Urinary bladder (tissue), 3 donors: ENCODE measurements at regions not wholly inside any gene's neighbourhood (a gene's known extent, or its start where the extent isn't known, plus 50 kb on each side); places are given as distances from the start of the nearest gene placed in this dataset.
"Not testable (repeated sequence)": the region's sequence is repeated elsewhere in the genome, so short reads cannot be mapped to it uniquely, and the experiment has no call there.

Experiments used
- DNase-seq: peaks from one replicate; pipeline ENCODE4 v3.0.0-alpha.2; 2015; ENCODE audit errors: extremely low spot score
- H3K27ac ChIP-seq: one replicate; pipeline ENCODE4 v1.5.1; 2013; ENCODE audit warnings: low read depth, mild to moderate bottlenecking, moderate library complexity
- H3K36me3 ChIP-seq: one replicate; pipeline ENCODE4 v1.6.1; 2013; ENCODE audit warnings: mild to moderate bottlenecking, moderate library complexity; ENCODE audit not compliant: insufficient read depth
- H3K4me1 ChIP-seq: one replicate; pipeline ENCODE4 v1.6.1; 2013; ENCODE audit warnings: mild to moderate bottlenecking, moderate library complexity; ENCODE audit not compliant: insufficient read depth
- H3K4me3 ChIP-seq: one replicate; pipeline ENCODE4 v1.5.1; 2013; ENCODE audit warnings: low read depth, low read length
- WGBS: extraction: QIAGEN DNeasy Blood & Tissue Kit; methylation state at CpG from one replicate; pipeline ENCODE4 v1.1.7; 2013; 5-methylcytosine and 5-hydroxymethylcytosine counted together
- donor health status: healthy with polysubstance abuse.
- donor health status: healthy.

- DNase-seq: no peak
- Histone ChIP-seq H3K4me3 (no peak overlapping the region), H3K36me3 (no peaks in the 10 kb centered on the region), H3K27ac (no peak overlapping the region), H3K4me1 (no peaks in the 10 kb centered on the region)
Observed at GRCh38 chr3:72069543-72069942, 284.6 kb upstream of the PROK2 start.

- Histone ChIP-seq H3K4me3 (no peak overlapping the region), H3K36me3 (no peaks in the 10 kb centered on the region), H3K4me1 (no peaks in the 10 kb centered on the region), H3K27ac (no peak overlapping the region)
- DNase-seq: no peak
- WGBS: 84% methylated on average over 1 of the region's 1 CpG
Observed at GRCh38 chr3:72068621-72069020, 283.7 kb upstream of the PROK2 start.

GRCh38 chr3:72067721-72068120 lies 282.8 kb upstream of the PROK2 start:
- DNase-seq: no peak
- Histone ChIP-seq H3K4me1 (no peaks in the 10 kb centered on the region), H3K27ac (no peak overlapping the region), H3K36me3 (no peaks in the 10 kb centered on the region), H3K4me3 (no peak overlapping the region)
- WGBS: 29% methylated on average over 1 of the region's 1 CpG

- WGBS: 65% methylated on average over 5 of the region's 5 CpGs
- Histone ChIP-seq H3K36me3 (no peaks in the 10 kb centered on the region), H3K27ac (no peak overlapping the region), H3K4me3 (no peak overlapping the region), H3K4me1 (no peaks in the 10 kb centered on the region)
- no peak for DNase-seq
Observed at GRCh38 chr3:72065872-72066641, 281.1 kb upstream of the PROK2 start.

GRCh38 chr3:72065236-72065635 lies 280.3 kb upstream of the PROK2 start:
- no peak overlapping the region for H3K4me3 ChIP-seq
- H3K27ac ChIP-seq: no peak overlapping the region
- 91% methylated on average over 1 of the region's 1 CpG for whole genome bisulfite sequencing
- DNase-seq: no peak
- H3K4me1 ChIP-seq: no peaks in the 10 kb centered on the region
- H3K36me3 ChIP-seq: no peaks in the 10 kb centered on the region

- H3K27ac ChIP-seq, H3K4me1 ChIP-seq, DNase-seq, H3K36me3 ChIP-seq, H3K4me3 ChIP-seq: not testable (repeated sequence)
- 46% methylated on average over 2 of the region's 2 CpGs for WGBS
Observed at GRCh38 chr3:72064727-72065126, 279.8 kb upstream of the PROK2 start.

- H3K4me3 ChIP-seq: no peak overlapping the region
- 95% methylated on average over 1 of the region's 1 CpG for WGBS
- DNase-seq: no peak
Observed at GRCh38 chr3:72062017-72062416, 277.1 kb upstream of the PROK2 start.

GRCh38 chr3:72060447-72061034 lies 275.6 kb upstream of the PROK2 start:
- Histone ChIP-seq H3K36me3 (no peaks in the 10 kb centered on the region), H3K27ac (no peak overlapping the region), H3K4me3 (no peak overlapping the region), H3K4me1 (no peaks in the 10 kb centered on the region)
- 62% methylated on average over 5 of the region's 5 CpGs for WGBS
- no peak for DNase-seq

More at GRCh38 chr3:72062017-72062416, 277.1 kb upstream of the PROK2 start:
- Histone ChIP-seq H3K4me1 (no peaks in the 10 kb centered on the region), H3K36me3 (no peaks in the 10 kb centered on the region), H3K27ac (no peak overlapping the region)

GRCh38 chr3:72058493-72059081 lies 273.6 kb upstream of the PROK2 start:
- DNase-seq: no peak
- H3K4me3 ChIP-seq: no peak overlapping the region
- no peaks in the 10 kb centered on the region for H3K36me3 ChIP-seq
- H3K4me1 ChIP-seq: no peaks in the 10 kb centered on the region
- H3K27ac ChIP-seq: no peak overlapping the region
- 72% methylated on average over 9 of the region's 9 CpGs for WGBS

GRCh38 chr3:72055436-72055835 lies 270.5 kb upstream of the PROK2 start:
- Histone ChIP-seq H3K36me3 (no peaks in the 10 kb centered on the region), H3K27ac (no peak overlapping the region), H3K4me3 (no peak overlapping the region), H3K4me1 (no peaks in the 10 kb centered on the region)
- DNase-seq: no peak
- 96% methylated on average over 1 of the region's 1 CpG for WGBS

GRCh38 chr3:72054976-72055375 lies 270.0 kb upstream of the PROK2 start:
- DNase-seq: no peak
- Histone ChIP-seq H3K4me1 (no peaks in the 10 kb centered on the region), H3K27ac (no peak overlapping the region), H3K36me3 (no peaks in the 10 kb centered on the region), H3K4me3 (no peak overlapping the region)
- 98% methylated on average over 1 of the region's 1 CpG for WGBS

GRCh38 chr3:72052841-72053409 lies 268.0 kb upstream of the PROK2 start:
- whole genome bisulfite sequencing: 62% methylated on average over 8 of the region's 8 CpGs
- DNase-seq: no peak
- H3K4me3 ChIP-seq: no peak overlapping the region

GRCh38 chr3:72050771-72051170 lies 265.8 kb upstream of the PROK2 start:
- WGBS: 94% methylated on average over 5 of the region's 5 CpGs
- DNase-seq: no peak
- H3K27ac ChIP-seq: no peak overlapping the region
- H3K36me3 ChIP-seq: no peaks in the 10 kb centered on the region
- H3K4me1 ChIP-seq: no peaks in the 10 kb centered on the region
- no peak overlapping the region for H3K4me3 ChIP-seq

More at GRCh38 chr3:72052841-72053409, 268.0 kb upstream of the PROK2 start:
- Histone ChIP-seq H3K4me1 (no peaks in the 10 kb centered on the region), H3K27ac (no peak overlapping the region), H3K36me3 (no peaks in the 10 kb centered on the region)
